Stimulated activated naive CD4-positive, alpha-beta T cell (primary cell): ENCODE measurements at regions not wholly inside any gene's neighbourhood (a gene's known extent, or its start where the extent isn't known, plus 50 kb on each side); places are given as distances from the start of the nearest gene placed in this dataset.

Experiments used
- DNase-seq, 6 experiments: peaks; one replicate each; lab custom pipeline; 2025; lab: John Stamatoyannopoulos, UW

DNA sequence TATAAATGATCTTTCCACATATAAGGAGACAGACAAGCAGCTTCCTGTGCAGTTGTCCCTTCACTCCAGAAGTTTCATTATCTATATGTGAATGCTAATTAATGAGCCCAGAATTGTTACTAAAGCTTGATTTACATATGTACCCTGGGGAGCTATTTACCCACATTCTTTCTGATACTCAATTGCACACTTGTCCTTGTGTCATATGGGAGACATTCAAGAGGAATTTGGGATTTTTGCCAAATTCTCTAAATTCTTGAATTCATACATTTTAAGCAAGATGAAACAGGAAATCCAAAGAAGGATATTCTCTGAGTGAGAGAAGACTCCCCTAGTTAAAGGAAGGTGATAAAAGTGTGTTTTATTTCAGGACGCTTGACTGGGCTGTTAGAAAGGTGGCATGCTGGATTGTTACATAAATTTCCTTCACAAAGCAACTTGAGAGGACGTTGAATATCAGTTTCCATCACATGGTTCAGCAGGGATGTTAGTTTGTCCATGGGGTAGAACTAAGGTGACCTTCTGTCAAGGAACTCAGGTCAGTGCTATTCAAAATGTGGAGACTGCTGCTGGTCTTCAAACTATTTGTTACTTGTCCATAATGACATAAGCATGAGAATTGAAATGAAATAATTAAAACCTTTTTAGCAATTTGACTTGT is 368.2 kb downstream of the IRS1 start:
- no peak for DNase-seq

DNA sequence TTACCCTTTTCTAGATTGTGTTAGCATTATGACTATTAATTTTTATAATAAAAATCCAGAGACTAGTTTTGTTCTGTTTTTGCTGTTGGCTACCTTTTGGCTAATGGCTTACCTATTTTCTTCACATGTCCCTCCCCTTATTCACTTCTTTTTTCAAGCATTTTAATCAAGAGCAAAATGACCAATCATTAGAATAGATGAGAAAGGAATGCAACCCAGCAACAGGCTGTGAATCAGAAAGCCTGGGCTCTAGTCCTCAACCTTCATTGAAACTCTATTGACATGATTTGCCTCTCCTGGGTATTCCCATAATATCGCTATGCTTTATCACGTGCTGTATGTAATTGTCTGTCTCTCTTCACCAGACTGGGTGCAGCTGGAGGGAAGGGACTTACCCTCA is 370.1 kb downstream of the IRS1 start:
- no peak for DNase-seq

DNA sequence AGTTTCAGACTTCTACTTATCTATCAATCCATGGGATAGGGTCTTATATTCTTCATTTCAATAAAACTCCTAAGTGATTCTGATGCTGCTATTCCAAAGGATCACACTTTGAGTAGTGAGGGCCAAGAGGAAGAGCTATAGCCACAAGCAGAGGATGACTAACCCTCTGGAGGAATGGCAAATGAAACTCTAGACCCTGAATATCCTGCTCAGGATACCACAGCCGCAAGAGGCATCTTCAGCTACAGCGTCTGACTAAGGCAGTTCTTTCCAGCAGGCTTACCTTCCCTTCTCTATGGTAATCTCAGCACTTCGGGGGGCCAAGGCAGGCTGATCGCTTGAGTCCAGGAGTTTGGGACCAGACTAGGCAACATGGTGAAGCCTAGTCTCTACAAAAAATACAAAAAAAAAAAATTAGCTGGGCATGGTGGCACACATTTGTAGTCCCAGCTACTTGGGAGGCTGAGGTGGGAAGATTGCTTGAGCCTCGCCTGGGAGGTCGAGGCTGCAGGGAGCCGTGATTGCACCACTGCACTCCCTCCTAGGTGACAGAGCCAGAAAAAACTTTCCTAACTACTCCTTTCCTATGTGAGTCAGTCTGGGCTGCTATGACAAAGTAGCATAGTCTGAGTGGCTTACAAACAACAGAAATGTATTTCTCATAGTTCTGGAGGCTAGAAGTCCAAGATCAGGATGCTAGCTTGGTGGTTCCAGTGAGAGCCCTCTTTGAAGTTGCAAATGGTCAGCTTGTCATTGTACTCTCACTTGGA is 371.9 kb downstream of the IRS1 start:
- no peak for DNase-seq

DNA sequence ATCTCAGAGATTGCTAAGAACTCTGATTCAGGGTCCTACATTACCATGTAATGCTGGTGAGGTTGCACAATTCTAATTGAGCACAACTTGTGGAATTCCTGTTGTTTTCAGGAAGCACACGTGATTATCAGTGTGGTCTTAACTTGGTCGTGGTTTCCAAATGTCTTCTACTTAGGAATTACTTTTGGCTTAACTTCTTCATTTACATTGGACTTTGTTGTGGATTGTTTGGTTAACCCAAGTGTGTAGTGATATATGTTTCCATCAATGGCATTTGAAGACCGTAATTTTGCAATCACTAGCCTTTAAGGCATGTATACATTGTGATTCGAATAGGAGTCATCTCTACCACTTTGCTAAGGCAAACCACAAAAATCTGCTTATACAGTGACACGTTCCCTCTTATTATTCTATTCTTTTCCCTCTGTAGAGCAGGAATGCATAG is 373.3 kb downstream of the IRS1 start:
- no peak for DNase-seq

DNA sequence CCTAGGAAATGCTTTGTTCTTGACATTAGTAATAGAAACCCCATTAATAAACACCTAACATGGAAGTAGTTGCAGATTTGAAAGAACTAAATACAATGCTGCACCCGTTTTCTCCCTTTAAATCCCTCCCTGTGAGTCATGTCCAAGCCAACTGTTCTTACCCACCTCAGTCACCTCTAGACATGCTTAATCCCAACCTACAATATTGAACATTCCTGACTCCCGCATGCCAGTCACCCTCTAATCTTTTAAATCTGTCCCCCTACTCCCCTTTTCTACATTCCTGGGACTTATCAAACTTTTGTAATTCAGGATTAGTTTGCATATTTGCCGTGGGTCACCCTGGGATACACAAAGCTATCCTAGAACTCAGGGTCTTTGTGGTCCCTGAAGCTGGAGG is 374.6 kb downstream of the IRS1 start:
- DNase-seq: no peak

DNA sequence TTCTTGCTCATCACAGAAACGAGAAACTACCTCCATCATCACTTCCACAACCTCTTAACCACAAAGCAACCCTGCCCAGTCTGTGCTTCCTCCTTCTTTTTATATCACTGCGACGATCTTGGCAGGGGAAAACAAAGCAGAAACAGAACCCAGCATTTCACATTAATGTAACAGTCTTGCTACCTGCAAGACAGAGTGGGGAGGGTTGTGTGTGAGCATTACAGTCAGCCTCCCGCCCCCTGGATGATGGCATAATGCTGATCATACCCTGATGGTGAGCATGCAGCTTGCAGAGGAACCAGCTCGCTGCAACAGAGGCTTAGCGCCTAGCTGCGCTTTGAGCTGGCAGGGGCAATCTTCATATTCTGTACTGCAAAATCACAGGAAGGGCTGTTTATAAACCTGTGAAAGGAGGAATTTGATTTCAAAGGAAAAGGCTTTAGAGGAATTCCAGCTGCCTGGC is 376.1 kb downstream of the IRS1 start:
- peak in 3 of 6 experiments; percentile 26 to 49 (median 41) for DNase-seq

DNA sequence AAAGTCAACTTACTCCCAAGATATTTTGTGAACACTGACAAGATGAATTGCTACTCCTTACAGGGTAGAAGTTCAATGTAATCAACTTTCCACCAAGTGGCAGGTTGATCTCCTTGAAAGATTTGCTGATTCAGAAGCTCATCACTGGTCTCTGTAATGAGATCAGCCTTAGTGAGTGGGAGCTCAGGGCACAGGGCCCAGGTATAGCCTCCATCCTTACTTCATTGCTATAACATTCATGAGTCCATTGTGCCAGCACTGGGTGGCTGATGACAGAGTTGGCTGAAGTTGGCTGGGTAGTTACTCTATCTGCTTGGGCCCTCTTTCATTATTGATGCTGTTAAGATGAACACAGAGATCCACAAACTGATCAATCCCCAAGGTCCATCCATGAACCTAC is 379.0 kb downstream of the IRS1 start:
- no peak for DNase-seq

DNA sequence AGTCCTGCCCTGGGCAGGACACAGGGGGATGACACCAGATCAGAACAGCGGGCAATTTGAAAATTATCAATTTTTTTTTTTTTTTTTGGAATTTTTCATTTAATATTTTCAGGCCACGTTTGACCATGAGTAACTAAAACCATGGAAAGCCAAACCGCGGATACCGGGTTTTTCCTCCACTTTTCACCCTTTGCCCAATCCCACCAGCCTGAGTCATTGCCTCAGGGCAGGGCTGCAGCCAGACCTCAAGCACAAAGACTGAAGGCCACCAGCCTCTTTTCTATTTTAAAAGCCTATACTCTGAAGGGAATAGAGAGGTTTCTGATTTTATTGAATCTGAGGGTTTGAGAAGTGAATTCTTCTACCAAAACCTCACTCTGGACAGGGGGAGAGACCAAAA is 381.1 kb downstream of the IRS1 start:
- no peak for DNase-seq

DNA sequence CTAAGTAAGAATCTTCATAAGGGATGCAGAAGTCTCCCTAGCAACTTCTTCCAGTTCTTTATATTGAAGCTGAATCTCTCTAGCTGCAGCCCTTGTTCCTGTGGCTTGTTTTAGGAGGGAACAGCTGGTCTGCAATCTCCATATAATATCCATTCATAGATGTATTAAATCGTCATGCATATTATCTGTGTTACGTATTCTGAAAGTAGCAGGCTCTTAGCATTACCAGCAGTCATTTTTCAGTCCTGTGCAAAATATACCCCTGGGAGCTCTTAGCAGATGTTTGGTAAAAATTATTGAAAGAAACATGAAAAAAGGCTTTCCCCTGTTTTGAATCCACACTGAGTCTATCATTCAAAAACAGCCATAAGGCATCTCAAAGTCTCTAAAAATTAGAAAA is 385.3 kb downstream of the IRS1 start:
- no peak for DNase-seq

DNA sequence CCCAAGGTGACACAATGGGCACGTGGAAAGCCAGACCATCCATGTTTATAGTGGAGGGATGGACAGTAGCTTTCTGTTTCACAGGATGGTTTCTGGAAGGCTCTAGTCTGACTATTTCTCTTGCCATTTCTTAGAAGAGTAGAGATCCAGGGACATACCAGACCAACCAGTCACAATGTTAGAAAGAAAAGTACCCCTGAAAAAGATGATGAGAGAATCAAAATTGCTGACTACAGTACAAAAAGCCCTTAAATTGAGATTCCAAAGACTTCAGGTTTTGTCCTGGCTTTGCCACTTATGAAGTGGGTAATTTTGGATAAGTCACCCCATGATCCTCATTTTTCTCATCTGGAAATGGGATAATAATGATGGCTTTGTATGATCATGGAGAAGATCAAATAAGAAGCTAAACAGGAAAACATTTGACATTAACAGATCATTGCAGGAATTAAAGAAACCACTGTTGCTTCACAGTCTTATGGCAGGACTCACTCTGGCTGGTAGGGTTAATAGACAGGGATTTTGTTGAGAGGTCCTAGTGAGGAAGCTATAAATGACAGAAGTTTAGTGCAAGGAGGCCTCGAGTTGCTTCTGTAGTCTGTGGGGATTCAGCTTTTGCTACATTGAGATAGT is 386.0 kb downstream of the IRS1 start:
- DNase-seq: no peak

DNA sequence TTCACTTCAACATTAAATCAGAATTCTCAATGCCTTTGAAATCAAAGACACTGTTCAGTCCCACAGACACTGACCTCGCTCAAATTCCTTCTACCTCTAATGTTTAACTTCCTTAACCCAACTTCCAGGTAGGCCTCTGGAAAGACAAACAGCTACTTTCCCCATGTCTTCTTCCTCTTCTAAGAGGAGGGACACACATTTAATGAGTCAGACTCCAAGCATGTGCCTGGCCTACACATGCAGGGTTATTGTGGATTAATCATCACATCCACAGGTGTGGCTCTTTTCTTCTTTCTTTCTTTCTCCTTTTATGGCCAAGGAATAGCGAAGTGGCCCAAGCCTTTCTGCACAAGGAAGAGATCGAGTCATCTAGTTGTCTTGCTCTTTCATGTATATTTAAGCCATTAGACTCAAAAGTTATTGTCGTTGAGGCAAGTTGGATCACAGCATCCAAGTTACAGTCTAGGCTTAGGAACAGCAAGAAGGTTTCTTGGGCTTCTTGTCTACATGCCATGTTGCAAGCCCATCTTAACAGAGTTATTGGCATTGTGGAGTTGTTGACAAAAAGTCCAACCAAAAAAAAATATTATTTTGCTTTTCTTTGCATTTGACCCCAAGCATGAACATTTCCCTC is 387.8 kb downstream of the IRS1 start:
- no peak for DNase-seq

DNA sequence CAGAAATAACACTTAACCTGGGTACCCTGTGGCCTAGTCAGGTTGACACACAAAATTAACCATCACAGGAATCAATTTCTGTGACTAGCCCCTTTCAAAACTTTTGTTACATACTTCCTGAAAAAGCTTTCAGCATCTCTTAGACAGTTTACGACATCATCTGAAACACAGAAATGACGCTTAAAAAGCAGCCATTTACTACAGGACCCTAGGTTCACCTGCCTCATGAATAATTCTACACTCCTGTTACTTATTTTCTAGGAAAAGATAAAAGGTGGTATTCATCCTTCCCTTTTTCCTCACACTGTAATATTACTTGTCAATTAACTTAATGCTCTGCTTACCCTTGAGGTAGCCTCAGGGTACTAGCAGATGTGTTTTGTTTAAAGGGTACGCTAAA is 388.4 kb downstream of the IRS1 start:
- no peak for DNase-seq

DNA sequence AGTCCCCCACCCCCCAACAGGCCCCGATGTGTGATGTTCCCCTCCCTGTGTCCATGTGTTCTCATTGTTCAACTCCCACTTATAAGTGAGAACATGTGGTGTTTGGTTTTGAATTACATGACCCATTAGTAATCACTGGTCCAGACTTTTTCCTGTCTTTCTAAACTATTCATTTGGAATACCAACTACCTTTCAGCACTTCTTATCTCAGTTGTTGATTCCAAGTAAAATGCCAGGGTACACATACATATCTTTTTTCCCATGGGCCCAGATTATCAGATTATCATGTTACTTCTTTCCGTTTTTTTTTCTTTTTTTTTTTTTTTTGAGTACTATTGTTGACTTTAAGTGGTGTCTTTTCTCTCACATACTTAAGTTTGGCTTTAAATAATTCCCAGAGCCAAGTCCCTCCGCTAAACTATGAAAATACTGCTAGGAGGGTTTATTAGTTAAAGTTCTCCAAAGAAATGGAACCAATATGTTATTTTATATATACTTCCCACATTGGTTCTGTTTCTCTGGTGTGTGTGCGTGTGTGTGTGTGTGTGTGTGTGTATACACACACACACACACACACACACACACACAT is 389.3 kb downstream of the IRS1 start:
- DNase-seq: no peak

DNA sequence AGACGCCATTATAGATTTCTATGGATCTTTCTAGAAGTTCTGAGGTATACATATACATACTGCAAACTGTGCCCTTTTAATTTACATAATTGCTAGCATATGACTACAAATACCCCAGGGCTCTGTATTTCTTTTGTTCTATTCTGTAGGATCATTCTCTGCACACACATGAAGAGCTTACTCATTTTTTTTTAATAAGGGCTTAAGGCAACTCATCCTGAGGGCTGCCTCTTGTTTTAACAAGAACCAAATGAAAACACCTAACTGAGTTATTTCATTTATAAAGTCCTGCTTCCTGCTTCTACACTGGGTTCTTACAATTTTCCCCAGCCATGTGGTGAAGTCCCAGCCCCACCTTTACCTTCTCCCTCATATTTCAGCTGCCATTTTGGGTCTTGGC is 390.5 kb downstream of the IRS1 start:
- DNase-seq: no peak

DNA sequence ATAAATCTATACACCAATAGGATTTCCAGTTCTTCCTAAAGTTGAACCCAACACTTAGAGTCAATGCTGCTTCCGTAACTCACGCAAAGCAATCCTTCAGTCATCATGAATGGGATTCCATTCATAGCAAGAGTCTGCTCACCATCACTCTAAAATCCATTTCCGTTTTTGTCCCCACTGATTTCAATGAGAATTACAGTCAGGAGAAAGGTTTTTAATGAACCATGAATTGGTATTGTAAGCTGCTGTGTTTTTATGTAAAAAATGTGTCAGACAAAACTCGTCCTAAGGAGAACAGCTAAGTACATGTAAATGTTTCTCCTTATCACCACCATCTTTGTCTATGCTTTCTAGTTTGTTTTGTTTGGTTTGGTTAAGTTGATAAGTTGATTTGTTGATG is 391.5 kb downstream of the IRS1 start:
- DNase-seq: no peak

DNA sequence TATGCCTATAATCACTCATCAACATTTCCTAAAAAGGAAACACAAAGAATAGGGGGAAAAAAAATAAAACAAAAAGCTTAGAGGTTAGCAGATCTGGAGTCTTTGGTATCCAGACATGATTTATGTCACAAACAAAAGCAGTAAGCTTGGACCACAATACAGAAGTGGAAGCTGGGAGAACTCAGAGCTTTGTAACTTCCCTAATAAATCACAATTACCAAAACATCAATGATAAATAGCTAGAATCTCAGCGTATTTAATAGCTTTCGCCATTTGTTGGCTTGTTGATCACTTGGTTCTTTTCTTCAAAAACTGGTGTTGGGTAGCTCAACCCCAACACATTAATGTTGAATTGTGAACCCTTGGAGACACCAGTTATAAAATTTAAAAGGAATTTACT is 392.5 kb downstream of the IRS1 start:
- DNase-seq: no peak

DNA sequence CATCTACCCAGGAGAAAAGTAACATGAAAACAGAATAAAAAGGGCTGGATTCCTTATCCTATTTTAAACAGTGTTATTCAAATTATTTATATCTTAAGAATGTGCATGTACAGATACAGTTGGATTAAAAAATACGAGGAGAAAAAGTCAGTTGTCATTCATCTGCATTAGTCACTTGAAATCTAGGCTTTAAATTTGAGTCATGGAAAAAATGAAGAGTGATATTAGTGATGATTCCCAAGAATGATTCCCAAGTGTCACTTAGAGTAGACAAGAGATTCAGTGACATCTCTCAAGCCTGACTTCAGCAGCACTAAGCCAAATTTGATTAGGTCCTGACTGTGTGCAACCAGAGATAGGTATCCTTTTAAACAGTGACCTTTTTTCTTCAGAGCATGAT is 394.2 kb downstream of the IRS1 start:
- no peak for DNase-seq

DNA sequence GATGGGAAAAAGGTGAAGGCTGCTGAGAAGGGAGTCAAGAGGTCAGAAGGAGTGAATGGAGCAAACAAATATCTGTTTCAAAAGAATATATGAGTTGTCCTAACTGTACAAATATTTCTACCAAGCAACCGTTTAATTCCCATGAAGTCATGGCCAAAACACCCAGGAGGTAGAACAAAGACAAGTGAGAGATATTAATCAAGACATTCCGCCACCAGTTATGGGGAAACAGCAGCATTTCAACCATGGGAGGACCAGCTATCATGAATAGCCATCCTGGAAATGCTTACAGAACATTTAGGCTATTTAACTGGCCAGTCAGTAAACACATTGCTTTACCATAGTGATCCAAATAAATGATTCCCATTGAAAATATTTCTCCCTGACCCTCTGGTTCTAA is 396.3 kb downstream of the IRS1 start:
- DNase-seq: no peak

DNA sequence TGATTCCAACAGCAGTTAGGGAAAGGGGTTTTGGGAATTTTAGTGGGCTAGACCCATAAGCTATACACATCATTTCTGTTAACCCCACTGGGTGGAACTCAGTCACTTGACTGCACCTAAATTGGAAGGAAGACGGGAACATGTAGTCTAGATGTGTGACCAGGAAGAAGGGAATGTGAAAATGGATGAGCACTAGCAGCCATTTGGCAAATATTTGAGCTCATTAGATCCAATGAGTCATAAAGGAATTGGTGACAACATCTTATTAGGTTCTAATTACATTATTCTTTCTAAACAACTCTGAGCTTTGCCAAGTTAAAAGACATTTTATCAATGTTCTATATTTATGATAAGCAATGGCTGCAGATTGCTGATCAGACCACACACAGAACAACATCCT is 400.6 kb downstream of the IRS1 start:
- DNase-seq: no peak

DNA sequence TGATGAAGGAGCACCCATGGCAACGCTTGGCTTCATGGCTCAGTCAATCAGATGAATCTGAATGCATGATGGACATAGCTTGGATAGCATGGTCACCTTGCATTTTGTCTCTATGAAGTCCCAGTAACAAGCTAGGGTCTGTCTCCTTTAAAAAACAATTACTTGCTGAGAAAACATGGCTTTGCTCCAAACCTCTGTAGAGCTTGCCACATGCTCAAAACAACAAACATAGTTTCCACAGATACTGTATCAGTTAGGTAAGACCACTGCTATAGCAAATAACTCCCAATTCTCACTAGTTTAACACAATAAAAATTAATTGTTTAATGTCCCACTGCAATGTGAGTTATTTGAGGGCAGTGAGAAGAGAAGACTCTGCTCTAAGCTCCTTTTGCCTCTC is 401.0 kb downstream of the IRS1 start:
- DNase-seq: no peak

DNA sequence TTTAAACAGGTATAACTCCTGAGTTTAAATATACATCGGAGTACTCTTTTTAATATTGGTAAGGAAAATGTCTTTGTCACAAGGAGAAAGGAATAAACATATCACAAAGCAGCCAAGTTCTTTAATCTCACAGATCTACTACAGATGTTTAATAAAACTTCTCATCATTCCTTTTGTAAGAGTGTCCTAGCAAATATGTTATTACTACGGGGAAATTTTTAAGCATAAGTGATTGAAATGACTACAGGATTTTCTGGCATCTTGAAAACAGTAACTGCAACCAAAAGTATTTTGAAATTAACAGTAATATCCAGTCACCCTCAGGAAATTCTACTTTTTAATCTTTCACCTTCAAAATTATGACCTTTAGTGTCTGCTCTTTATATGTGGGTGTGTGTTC is 403.1 kb downstream of the IRS1 start:
- DNase-seq: no peak

DNA sequence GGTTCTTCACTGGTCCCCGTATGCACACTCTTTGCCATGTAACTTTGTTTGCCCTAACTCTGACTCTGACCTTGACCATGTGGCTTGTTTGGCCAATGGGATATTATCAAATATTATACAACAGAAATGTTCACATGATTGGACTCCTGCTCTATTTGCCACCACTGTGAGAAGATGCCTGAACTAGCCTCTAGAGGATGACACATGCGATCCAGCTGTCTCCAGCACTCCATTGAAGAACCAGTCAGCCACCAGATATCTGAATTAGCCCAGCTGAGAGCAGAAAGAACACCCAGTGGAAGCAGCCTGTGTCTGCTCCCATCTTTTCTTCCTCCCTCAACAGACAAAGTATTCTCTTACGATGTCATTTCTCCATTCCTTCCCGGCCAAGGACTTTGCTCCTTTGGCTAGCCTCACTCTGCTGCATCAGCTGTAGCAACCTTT is 412.1 kb downstream of the IRS1 start:
- no peak for DNase-seq
